ENCODE measurements at regions not wholly inside any gene's neighbourhood (a gene's known extent, or its start where the extent isn't known, plus 50 kb on each side); places are given as distances from the start of the nearest gene placed in this dataset.

- no peak overlapping the region for H3K27ac ChIP-seq (ENCODE audit: low read length)
- no peak for TF ChIP-seq CTCF (conservative IDR thresholded peaks at IDR 0.05; ENCODE audit: low read depth, low read length)
- no peak for TF ChIP-seq EZH2 (IDR thresholded peaks at IDR 0.05; ENCODE audit: low read length, unreplicated experiment)
- no peak for TF ChIP-seq EZH2phosphoT487 (IDR thresholded peaks at IDR 0.05; ENCODE audit: borderline replicate concordance, low read length)
- no peak overlapping the region for H3K4me3 ChIP-seq (ENCODE audit: low read length)
- ATAC-seq (no peak), DNase-seq (no peak)
- no peaks in the 10 kb centered on the region for H3K27me3 ChIP-seq (ENCODE audit: low read length)
- H3K36me3 ChIP-seq (ENCODE audit: low read depth, low read length): no peaks in the 10 kb centered on the region
- H3K79me2 ChIP-seq (ENCODE audit: low read length): no peaks in the 10 kb centered on the region
- no peak overlapping the region for H2AFZ ChIP-seq (ENCODE audit: low read length)
- ChIA-PET POLR2A (ENCODE audit: unreplicated experiment) (no interaction called here), CTCF (no interaction called here)
- H3K4me2 ChIP-seq (ENCODE audit: low read length): no peak overlapping the region
- intact Hi-C loops (cut with micrococcal nuclease): no loop called here
- no peaks in the 10 kb centered on the region for H3K9me2 ChIP-seq (replicated peaks; ENCODE audit: low read length)
- no peaks in the 10 kb centered on the region for H3F3A ChIP-seq (ENCODE audit: low read length, unreplicated experiment)
- no peak overlapping the region for H3K9ac ChIP-seq (ENCODE audit: low read length)
- H4K20me1 ChIP-seq (ENCODE audit: low read length): no peaks in the 10 kb centered on the region
- BruUV-seq (replicated peaks): no TSS peak
- H3K9me3 ChIP-seq (ENCODE audit: low read length): no peaks in the 10 kb centered on the region
- H3K4me1 ChIP-seq (ENCODE audit: insufficient read depth, low read length): no peaks in the 10 kb centered on the region
Observed at GRCh38 chr2:139216435-139216834, 436.2 kb upstream of the NXPH2 start.

- no peaks in the 10 kb centered on the region for H4K20me1 ChIP-seq (ENCODE audit: low read length)
- H3K9me3 ChIP-seq (ENCODE audit: low read length): no peaks in the 10 kb centered on the region
- ChIA-PET CTCF (no interaction called here), POLR2A (ENCODE audit: unreplicated experiment) (no interaction called here)
- no peak overlapping the region for H2AFZ ChIP-seq (ENCODE audit: low read length)
- DNase-seq (no peak), ATAC-seq (no peak)
- H3K4me2 ChIP-seq (ENCODE audit: low read length): no peak overlapping the region
- H3K36me3 ChIP-seq (ENCODE audit: low read depth, low read length): no peaks in the 10 kb centered on the region
- BruUV-seq (replicated peaks): no TSS peak
- intact Hi-C loops (cut with micrococcal nuclease): no loop called here
- H3K4me3 ChIP-seq (ENCODE audit: low read length): no peak overlapping the region
- no peaks in the 10 kb centered on the region for H3K4me1 ChIP-seq (ENCODE audit: insufficient read depth, low read length)
- no peaks in the 10 kb centered on the region for H3F3A ChIP-seq (ENCODE audit: low read length, unreplicated experiment)
- TF ChIP-seq EZH2phosphoT487 (IDR thresholded peaks at IDR 0.05; ENCODE audit: borderline replicate concordance, low read length) (no peak), EZH2 (IDR thresholded peaks at IDR 0.05; ENCODE audit: low read length, unreplicated experiment) (no peak), CTCF (conservative IDR thresholded peaks at IDR 0.05; ENCODE audit: low read depth, low read length) (no peak)
- H3K27ac ChIP-seq (ENCODE audit: low read length): no peak overlapping the region
- no peaks in the 10 kb centered on the region for H3K79me2 ChIP-seq (ENCODE audit: low read length)
- no peaks in the 10 kb centered on the region for H3K27me3 ChIP-seq (ENCODE audit: low read length)
- H3K9ac ChIP-seq (ENCODE audit: low read length): no peak overlapping the region
- H3K9me2 ChIP-seq (replicated peaks; ENCODE audit: low read length): no peaks in the 10 kb centered on the region
Observed at GRCh38 chr2:139214801-139215200, 434.6 kb upstream of the NXPH2 start.

- no peak overlapping the region for H3K4me2 ChIP-seq (ENCODE audit: low read length)
- no peaks in the 10 kb centered on the region for H3F3A ChIP-seq (ENCODE audit: low read length, unreplicated experiment)
- H3K9ac ChIP-seq (ENCODE audit: low read length): no peak overlapping the region
- no peak overlapping the region for H3K27ac ChIP-seq (ENCODE audit: low read length)
- CTCF ChIA-PET: no interaction called here
- no peaks in the 10 kb centered on the region for H3K79me2 ChIP-seq (ENCODE audit: low read length)
- intact Hi-C loops (cut with micrococcal nuclease): no loop called here
- POLR2A ChIA-PET (ENCODE audit: unreplicated experiment): no interaction called here
- no peaks in the 10 kb centered on the region for H4K20me1 ChIP-seq (ENCODE audit: low read length)
- H2AFZ ChIP-seq (ENCODE audit: low read length): no peak overlapping the region
- H3K9me2 ChIP-seq (replicated peaks; ENCODE audit: low read length): no peaks in the 10 kb centered on the region
- TF ChIP-seq EZH2phosphoT487 (IDR thresholded peaks at IDR 0.05; ENCODE audit: borderline replicate concordance, low read length) (no peak), CTCF (conservative IDR thresholded peaks at IDR 0.05; ENCODE audit: low read depth, low read length) (no peak), EZH2 (IDR thresholded peaks at IDR 0.05; ENCODE audit: low read length, unreplicated experiment) (no peak)
- H3K4me3 ChIP-seq (ENCODE audit: low read length): no peak overlapping the region
- ATAC-seq (no peak), DNase-seq (no peak)
- no peaks in the 10 kb centered on the region for H3K9me3 ChIP-seq (ENCODE audit: low read length)
- BruUV-seq (replicated peaks): no TSS peak
- no peaks in the 10 kb centered on the region for H3K4me1 ChIP-seq (ENCODE audit: insufficient read depth, low read length)
- no peaks in the 10 kb centered on the region for H3K27me3 ChIP-seq (ENCODE audit: low read length)
- no peaks in the 10 kb centered on the region for H3K36me3 ChIP-seq (ENCODE audit: low read depth, low read length)
Observed at GRCh38 chr2:139209586-139209985, 429.4 kb upstream of the NXPH2 start.
